ENCODE measurements at regions not wholly inside any gene's neighbourhood (a gene's known extent, or its start where the extent isn't known, plus 50 kb on each side); places are given as distances from the start of the nearest gene placed in this dataset.

DNA sequence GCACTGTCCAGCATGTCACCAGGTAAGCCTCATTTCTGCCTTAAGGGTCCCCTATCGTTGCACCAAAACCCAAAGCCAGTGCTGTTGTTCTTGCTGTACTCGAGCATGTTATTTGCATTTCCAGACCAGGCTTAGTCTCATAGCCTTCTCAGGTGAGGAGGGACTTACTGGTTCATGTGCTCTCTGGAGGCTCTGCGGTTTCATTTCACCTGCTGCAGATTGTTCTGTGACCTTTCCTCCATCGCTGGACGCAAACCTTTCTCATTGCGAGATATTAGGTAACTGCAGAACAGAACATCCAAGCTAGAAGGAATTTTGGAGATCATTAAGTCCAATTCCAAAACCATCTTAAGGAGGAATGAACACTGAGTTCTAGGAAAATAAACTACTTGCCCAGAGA lies 187.3 kb upstream of the BCL6 start:
- no peak overlapping the region for H3K27ac Mint-ChIP-seq (ENCODE audit: unreplicated experiment)
- H3K27me3 Mint-ChIP-seq (ENCODE audit: insufficient read depth, unreplicated experiment) = no peaks in the 10 kb centered on the region
- Histone ChIP-seq H3K4me3 (ENCODE audit: low read depth, low read length) (no peak overlapping the region), H3K27me3 (replicated peaks; ENCODE audit: control insufficient read depth, insufficient read depth, low read length) (no peaks in the 10 kb centered on the region), H3K4me1 (no peaks in the 10 kb centered on the region), H3K36me3 (ENCODE audit: control insufficient read depth, insufficient read depth, low read length) (no peaks in the 10 kb centered on the region; the same call in 1 of the 2 replicates), H3K9me3 (no peaks in the 10 kb centered on the region)
- intact Hi-C loops (cut with micrococcal nuclease; ENCODE audit: unreplicated experiment) = no loop called here
- H3K9me3 Mint-ChIP-seq (ENCODE audit: unreplicated experiment) = no peaks in the 10 kb centered on the region
- H3K36me3 Mint-ChIP-seq (ENCODE audit: insufficient read depth, unreplicated experiment) = no peaks in the 10 kb centered on the region
- CTCF ChIA-PET = no interaction called here
- no peak overlapping the region for H3K4me3 Mint-ChIP-seq (ENCODE audit: unreplicated experiment)
- no peak for DNase-seq
- TF ChIP-seq, protein P1, sequence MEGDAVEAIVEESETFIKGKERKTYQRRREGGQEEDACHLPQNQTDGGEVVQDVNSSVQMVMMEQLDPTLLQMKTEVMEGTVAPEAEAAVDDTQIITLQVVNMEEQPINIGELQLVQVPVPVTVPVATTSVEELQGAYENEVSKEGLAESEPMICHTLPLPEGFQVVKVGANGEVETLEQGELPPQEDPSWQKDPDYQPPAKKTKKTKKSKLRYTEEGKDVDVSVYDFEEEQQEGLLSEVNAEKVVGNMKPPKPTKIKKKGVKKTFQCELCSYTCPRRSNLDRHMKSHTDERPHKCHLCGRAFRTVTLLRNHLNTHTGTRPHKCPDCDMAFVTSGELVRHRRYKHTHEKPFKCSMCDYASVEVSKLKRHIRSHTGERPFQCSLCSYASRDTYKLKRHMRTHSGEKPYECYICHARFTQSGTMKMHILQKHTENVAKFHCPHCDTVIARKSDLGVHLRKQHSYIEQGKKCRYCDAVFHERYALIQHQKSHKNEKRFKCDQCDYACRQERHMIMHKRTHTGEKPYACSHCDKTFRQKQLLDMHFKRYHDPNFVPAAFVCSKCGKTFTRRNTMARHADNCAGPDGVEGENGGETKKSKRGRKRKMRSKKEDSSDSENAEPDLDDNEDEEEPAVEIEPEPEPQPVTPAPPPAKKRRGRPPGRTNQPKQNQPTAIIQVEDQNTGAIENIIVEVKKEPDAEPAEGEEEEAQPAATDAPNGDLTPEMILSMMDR (IDR thresholded peaks at IDR 0.05; ENCODE audit: insufficient read depth in 1 of 2, low read depth in 1 of 2, low read length in 1 of 2, severe bottlenecking in 1 of 2, unreplicated experiment in 1 of 2) = no peak
- no peaks in the 10 kb centered on the region for H3K4me1 Mint-ChIP-seq (ENCODE audit: low read depth, unreplicated experiment)
- POLR2A ChIA-PET = no interaction called here
- BruUV-seq (replicated peaks) = no TSS peak

DNA sequence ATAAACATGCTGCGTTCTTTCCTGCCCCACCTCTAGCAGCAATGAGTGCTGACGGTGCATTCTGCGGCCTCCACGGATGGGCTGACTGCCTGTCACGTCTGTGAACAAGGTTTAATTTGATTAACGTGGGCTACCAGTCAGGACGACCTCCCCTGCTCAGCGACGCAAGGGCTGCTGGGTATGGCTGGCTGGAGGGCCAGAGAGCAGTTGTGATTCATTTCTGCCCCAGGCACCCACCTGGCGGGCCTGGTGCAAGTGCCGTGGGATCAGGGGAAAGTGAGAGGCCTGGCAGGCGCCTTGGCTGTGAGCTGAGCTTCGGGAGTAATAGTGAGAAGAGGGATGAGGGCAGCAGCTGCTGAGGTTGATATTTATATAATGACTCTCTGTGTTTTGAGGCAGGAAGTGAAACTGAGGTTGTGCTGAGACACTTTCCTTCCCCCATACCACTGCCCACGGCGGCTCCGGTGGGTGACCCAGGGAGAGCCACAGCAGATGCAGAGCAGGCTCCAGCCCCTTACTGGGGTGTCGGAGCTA lies 190.4 kb upstream of the BCL6 start:
- ChIA-PET CTCF (no interaction called here), POLR2A (no interaction called here)
- Histone ChIP-seq H3K9me3 (no peaks in the 10 kb centered on the region), H3K27me3 (replicated peaks; ENCODE audit: control insufficient read depth, insufficient read depth, low read length) (no peaks in the 10 kb centered on the region), H3K4me3 (ENCODE audit: low read depth, low read length) (no peak overlapping the region), H3K4me1 (no peaks in the 10 kb centered on the region), H3K36me3 (ENCODE audit: control insufficient read depth, insufficient read depth, low read length) (no peaks in the 10 kb centered on the region)
- H3K36me3 Mint-ChIP-seq (ENCODE audit: insufficient read depth, unreplicated experiment) = no peaks in the 10 kb centered on the region
- DNase-seq = no peak
- intact Hi-C loops (cut with micrococcal nuclease; ENCODE audit: unreplicated experiment) = no loop called here
- no peaks in the 10 kb centered on the region for H3K27me3 Mint-ChIP-seq (ENCODE audit: insufficient read depth, unreplicated experiment)
- TF ChIP-seq, protein P1 (IDR thresholded peaks at IDR 0.05; ENCODE audit: insufficient read depth in 1 of 2, low read depth in 1 of 2, low read length in 1 of 2, severe bottlenecking in 1 of 2, unreplicated experiment in 1 of 2) = no peak
- H3K27ac Mint-ChIP-seq (ENCODE audit: unreplicated experiment) = no peak overlapping the region
- H3K4me1 Mint-ChIP-seq (ENCODE audit: low read depth, unreplicated experiment) = no peaks in the 10 kb centered on the region
- no peak overlapping the region for H3K4me3 Mint-ChIP-seq (ENCODE audit: unreplicated experiment)
- no peaks in the 10 kb centered on the region for H3K9me3 Mint-ChIP-seq (ENCODE audit: unreplicated experiment)
- BruUV-seq (replicated peaks) = no TSS peak

DNA sequence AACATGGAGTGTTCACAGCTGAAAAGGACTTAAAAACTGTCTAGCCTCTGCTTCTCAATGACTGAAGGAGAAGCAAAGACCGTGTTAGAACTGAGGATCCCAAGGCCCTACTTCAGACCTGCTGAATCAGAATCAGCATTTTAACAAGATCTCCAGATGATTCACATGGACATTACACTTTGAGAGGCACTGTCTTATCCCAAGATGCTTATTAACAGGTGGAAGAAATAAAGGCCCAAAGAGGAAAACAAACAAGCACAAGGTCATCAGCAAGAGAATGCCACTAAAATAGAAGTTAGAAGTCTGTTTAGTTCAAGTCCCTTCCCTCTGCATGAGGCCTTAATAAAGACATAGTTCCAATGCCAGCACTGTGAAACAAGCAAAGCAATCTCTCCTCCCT lies 191.4 kb upstream of the BCL6 start:
- H3K9me3 ChIP-seq = no peaks in the 10 kb centered on the region
- TF ChIP-seq, protein P1 (IDR thresholded peaks at IDR 0.05; ENCODE audit: insufficient read depth in 1 of 2, low read depth in 1 of 2, low read length in 1 of 2, severe bottlenecking in 1 of 2, unreplicated experiment in 1 of 2) = no peak
- no peaks in the 10 kb centered on the region for H3K4me1 ChIP-seq
- H3K4me3 ChIP-seq (ENCODE audit: low read depth, low read length) = no peak overlapping the region
- no peaks in the 10 kb centered on the region for H3K36me3 ChIP-seq (ENCODE audit: control insufficient read depth, insufficient read depth, low read length)
- no TSS peak for BruUV-seq (replicated peaks)
- H3K4me1 Mint-ChIP-seq (ENCODE audit: low read depth, unreplicated experiment) = no peaks in the 10 kb centered on the region
- no peaks in the 10 kb centered on the region for H3K9me3 Mint-ChIP-seq (ENCODE audit: unreplicated experiment)
- no peaks in the 10 kb centered on the region for H3K36me3 Mint-ChIP-seq (ENCODE audit: insufficient read depth, unreplicated experiment)
- no peak overlapping the region for H3K27ac Mint-ChIP-seq (ENCODE audit: unreplicated experiment)
- no peak for DNase-seq
- H3K27me3 ChIP-seq (replicated peaks; ENCODE audit: control insufficient read depth, insufficient read depth, low read length) = no peaks in the 10 kb centered on the region
- CTCF ChIA-PET = no interaction called here
- no peak overlapping the region for H3K4me3 Mint-ChIP-seq (ENCODE audit: unreplicated experiment)
- H3K27me3 Mint-ChIP-seq (ENCODE audit: insufficient read depth, unreplicated experiment) = no peaks in the 10 kb centered on the region
- intact Hi-C loops (cut with micrococcal nuclease; ENCODE audit: unreplicated experiment) = no loop called here
- POLR2A ChIA-PET = interaction anchor here (0.5 kb wide), 1 partner anchor 23 kb away, joined by 3 read pairs; no protein-coding TSS in a partner anchor

Measured in Caco-2 (cell line).